Activated CD4-positive, alpha-beta T cell treated with anti-CD3 and anti-CD28 coated beads, Interleukin-2, amount 50 U/mL, for 1 hour (primary cell): ENCODE measurements at regions not wholly inside any gene's neighbourhood (a gene's known extent, or its start where the extent isn't known, plus 50 kb on each side); places are given as distances from the start of the nearest gene placed in this dataset.
A peak's percentile ranks its signal among the peaks of the same experiment; 100 is the strongest.

ENCODE experiments used
- DNase-seq: peaks from one replicate; pipeline ENCODE4 v3.0.0-alpha.2; 2020

- DNase-seq, result peak; percentile 52
Observed at GRCh38 chr19:34120846-34121639, 51.3 kb upstream of the LSM14A start.
